GM23338 (cell line): ENCODE measurements at regions not wholly inside any gene's neighbourhood (a gene's known extent, or its start where the extent isn't known, plus 50 kb on each side); places are given as distances from the start of the nearest gene placed in this dataset.

ENCODE experiments used
- ATAC-seq: fragments of 200-7000 bp; cut with Tn5 transposase; 3 replicates; pipeline ENCODE4 v1.9.1; 2020
- DNase-seq: peaks from one replicate; pipeline ENCODE4 v3.0.0-alpha.2; 2015; ENCODE audit warnings: low spot score
- H2AFZ ChIP-seq: fragments of 200-600 bp; sonication (generic); 2 replicates; pipeline ENCODE4 v1.8.0; 2016; ENCODE audit warnings: antibody characterized with exemption, mild to moderate bottlenecking, moderate library complexity
- H3F3A ChIP-seq: fragments of 200-600 bp; sonication (generic); replicated peaks from 2 replicates; pipeline ENCODE4 v1.8.0; 2017; ENCODE audit warnings: antibody characterized with exemption, mixed run types, low read depth
- H3K27ac ChIP-seq: fragments of 200-600 bp; sonication (generic); 2 replicates; pipeline ENCODE4 v1.6.1; 2016; ENCODE audit warnings: low read depth
- H3K27me3 ChIP-seq: fragments of 200-600 bp; sonication (generic); 2 replicates; pipeline ENCODE4 v1.8.0; 2016; ENCODE audit warnings: mild to moderate bottlenecking, mixed run types, moderate library complexity; ENCODE audit not compliant: insufficient read depth
- H3K36me3 ChIP-seq: fragments of 200-600 bp; sonication (generic); 2 replicates; pipeline ENCODE4 v1.8.0; 2016; ENCODE audit warnings: mild to moderate bottlenecking; ENCODE audit not compliant: insufficient read depth
- H3K4me1 ChIP-seq: fragments of 200-600 bp; sonication (generic); 2 replicates; pipeline ENCODE4 v1.8.0; 2016; ENCODE audit warnings: mild to moderate bottlenecking, moderate library complexity; ENCODE audit not compliant: insufficient read depth
- H3K4me2 ChIP-seq: fragments of 200-600 bp; sonication (generic); 2 replicates; pipeline ENCODE4 v1.7.1; 2017; ENCODE audit warnings: mixed run types
- H3K4me3 ChIP-seq: fragments of 200-600 bp; sonication (generic); 2 replicates; pipeline ENCODE4 v1.6.1; 2016; ENCODE audit warnings: mixed run types
- H3K79me2 ChIP-seq: fragments of 200-600 bp; sonication (generic); replicated peaks from 2 replicates; pipeline ENCODE4 v1.8.0; 2017; ENCODE audit warnings: mild to moderate bottlenecking; ENCODE audit not compliant: insufficient read depth
- H3K9me2 ChIP-seq: fragments of 200-600 bp; sonication (generic); 2 replicates; pipeline ENCODE4 v1.8.0; 2017; ENCODE audit not compliant: insufficient read depth
- H4K20me1 ChIP-seq: fragments of 200-600 bp; sonication (generic); replicated peaks from 2 replicates; pipeline ENCODE4 v1.8.0; 2017; ENCODE audit warnings: mild to moderate bottlenecking; ENCODE audit not compliant: insufficient read depth
- H3K27ac Mint-ChIP-seq: 2 replicates; pipeline ENCODE4 v1.8.0; 2020; ENCODE audit warnings: inconsistent platforms, mild to moderate bottlenecking, moderate library complexity, mixed read lengths
- H3K27me3 Mint-ChIP-seq: 3 replicates; pipeline ENCODE4 v1.8.0; 2022; ENCODE audit warnings: low read depth, mild to moderate bottlenecking, moderate library complexity, mixed read lengths, inconsistent platforms; ENCODE audit not compliant: insufficient read depth, poor library complexity
- H3K36me3 Mint-ChIP-seq: 3 replicates; pipeline ENCODE4 v1.8.0; 2021; ENCODE audit warnings: low read depth, mild to moderate bottlenecking, inconsistent platforms, moderate library complexity, mixed read lengths
- H3K4me1 Mint-ChIP-seq: 3 replicates; pipeline ENCODE4 v1.8.0; 2020; ENCODE audit warnings: mild to moderate bottlenecking, inconsistent platforms, mixed read lengths
- H3K4me3 Mint-ChIP-seq: 3 replicates; pipeline ENCODE4 v1.8.0; 2021; ENCODE audit warnings: moderate library complexity, mild to moderate bottlenecking, inconsistent platforms, mixed read lengths
- H3K9me3 Mint-ChIP-seq: 3 replicates; pipeline ENCODE4 v1.8.0; 2020; ENCODE audit warnings: moderate library complexity, mild to moderate bottlenecking, inconsistent platforms, mixed read lengths
- CREB1 ChIP-seq: fragments of 250-450 bp; sonication (Bioruptor Pico); IDR thresholded peaks from 2 replicates; pipeline ENCODE4 v1.5.0; 2020; ENCODE audit warnings: low read depth, mild to moderate bottlenecking, moderate library complexity
- CTCF ChIP-seq, 2 experiments: fragments of 200-600 bp in 1 of 2; sonication (generic) in 1 of 2; conservative IDR thresholded peaks; 2 replicates each; pipeline versions ENCODE4 v1.5.1 to v1.6.1; 2016 to 2017; ENCODE audit warnings: antibody characterized with exemption in 2 of 2, low read depth in 2 of 2, mild to moderate bottlenecking in 2 of 2, moderate library complexity in 1 of 2
- ETS1 ChIP-seq: IDR thresholded peaks from 2 replicates; pipeline ENCODE4 v1.6.1; 2016; ENCODE audit warnings: antibody characterized with exemption
- EZH2 ChIP-seq: fragments of 200-600 bp; sonication (generic); IDR thresholded peaks from one replicate; pipeline ENCODE4 v1.8.0; 2017; ENCODE audit warnings: antibody characterized with exemption, mild to moderate bottlenecking, low read depth; ENCODE audit not compliant: unreplicated experiment
- EZH2phosphoT487 ChIP-seq: fragments of 200-600 bp; sonication (generic); IDR thresholded peaks from one replicate; pipeline ENCODE4 v1.8.1; 2018; ENCODE audit warnings: antibody characterized with exemption; ENCODE audit not compliant: unreplicated experiment
- JUNB ChIP-seq: IDR thresholded peaks from one replicate; pipeline ENCODE4 v1.6.1; 2016; ENCODE audit warnings: antibody characterized with exemption; ENCODE audit not compliant: unreplicated experiment
- NANOG ChIP-seq: IDR thresholded peaks from 2 replicates; pipeline ENCODE4 v1.6.1; 2016; ENCODE audit warnings: antibody characterized with exemption, borderline replicate concordance
- POLR2AphosphoS5 ChIP-seq: IDR thresholded peaks from 2 replicates; pipeline ENCODE4 v1.6.1; 2016; ENCODE audit warnings: antibody characterized with exemption, low read depth
- REST ChIP-seq: IDR thresholded peaks from one replicate; pipeline ENCODE4 v1.6.1; 2018; ENCODE audit warnings: antibody characterized with exemption; ENCODE audit not compliant: unreplicated experiment
- STAT1 ChIP-seq: IDR thresholded peaks from one replicate; pipeline ENCODE4 v1.6.1; 2016; ENCODE audit warnings: antibody characterized with exemption; ENCODE audit not compliant: unreplicated experiment
- ZNF114 ChIP-seq: fragments of 250-450 bp; sonication (Bioruptor Pico); IDR thresholded peaks from 2 replicates; pipeline ENCODE4 v1.5.0; 2020; ENCODE audit warnings: mild to moderate bottlenecking, moderate library complexity
- ZNF331 ChIP-seq: fragments of 250-450 bp; sonication (Bioruptor Pico); IDR thresholded peaks from 2 replicates; pipeline ENCODE4 v1.5.0; 2020; ENCODE audit warnings: low read depth, mild to moderate bottlenecking, moderate library complexity
- ZNF462 ChIP-seq: fragments of 250-450 bp; sonication (Bioruptor Pico); IDR thresholded peaks from 2 replicates; pipeline ENCODE4 v1.5.0; 2020; ENCODE audit warnings: mild to moderate bottlenecking, moderate library complexity

- no peak overlapping the region for H2AFZ ChIP-seq
- no peak overlapping the region for H3K4me3 ChIP-seq
- DNase-seq (no peak), ATAC-seq (no peak)
- H3K4me2 ChIP-seq = no peak overlapping the region
- H4K20me1 ChIP-seq = no peaks in the 10 kb centered on the region
- H3K36me3 ChIP-seq = no peaks in the 10 kb centered on the region
- Mint-ChIP-seq H3K4me3 (no peak overlapping the region), H3K27me3 (peaks cover 6% of the 10 kb centered on the region), H3K27ac (no peak overlapping the region), H3K4me1 (peaks cover 7% of the 10 kb centered on the region; the same call in 1 of the 3 replicates), H3K9me3 (no peaks in the 10 kb centered on the region), H3K36me3 (0 out of 3 replicates have a peak, but pooled peaks cover 10% of the 10 kb centered on the region)
- no peaks in the 10 kb centered on the region for H3K9me2 ChIP-seq
- no peaks in the 10 kb centered on the region for H3K79me2 ChIP-seq
- TF ChIP-seq REST (no peak), JUNB (no peak), EZH2 (no peak), EZH2phosphoT487 (no peak), CTCF (conservative IDR thresholded peaks at IDR 0.05; ENCODE audit: low read depth in 2 of 2) (no peak), CREB1 (CRISPR knock-in tag) (no peak), ETS1 (no peak), STAT1 (no peak), ZNF462 (CRISPR knock-in tag) (no peak), NANOG (no peak), ZNF331 (no peak), ZNF114 (CRISPR knock-in tag) (no peak), POLR2AphosphoS5 (no peak)
- no peaks in the 10 kb centered on the region for H3F3A ChIP-seq
- no peaks in the 10 kb centered on the region for H3K27me3 ChIP-seq
- no peak overlapping the region for H3K27ac ChIP-seq
- H3K4me1 ChIP-seq = no peaks in the 10 kb centered on the region
These were observed 421.3 kb downstream of the BCOR start for GRCh38 chrX:39676434-39676833.
